ENCODE measurements at regions not wholly inside any gene's neighbourhood (a gene's known extent, or its start where the extent isn't known, plus 50 kb on each side); places are given as distances from the start of the nearest gene placed in this dataset.

GRCh38 chr11:56898856-56899255 is 89.9 kb upstream of the OR5AK2 start:
- TF ChIP-seq REST (IDR thresholded peaks at IDR 0.05; ENCODE audit: unreplicated experiment) (no peak), ZNF331 (CRISPR knock-in tag; IDR thresholded peaks at IDR 0.05; ENCODE audit: low read depth) (no peak), NANOG (IDR thresholded peaks at IDR 0.05; ENCODE audit: borderline replicate concordance) (no peak), POLR2AphosphoS5 (IDR thresholded peaks at IDR 0.05; ENCODE audit: low read depth) (no peak), CREB1 (CRISPR knock-in tag; IDR thresholded peaks at IDR 0.05; ENCODE audit: low read depth) (no peak), EZH2 (IDR thresholded peaks at IDR 0.05; ENCODE audit: low read depth, unreplicated experiment) (no peak), EZH2phosphoT487 (IDR thresholded peaks at IDR 0.05; ENCODE audit: unreplicated experiment) (no peak), JUNB (IDR thresholded peaks at IDR 0.05; ENCODE audit: unreplicated experiment) (no peak), ZNF114 (CRISPR knock-in tag; IDR thresholded peaks at IDR 0.05) (no peak), STAT1 (IDR thresholded peaks at IDR 0.05; ENCODE audit: unreplicated experiment) (no peak)
- TF ChIP-seq, protein P1, sequence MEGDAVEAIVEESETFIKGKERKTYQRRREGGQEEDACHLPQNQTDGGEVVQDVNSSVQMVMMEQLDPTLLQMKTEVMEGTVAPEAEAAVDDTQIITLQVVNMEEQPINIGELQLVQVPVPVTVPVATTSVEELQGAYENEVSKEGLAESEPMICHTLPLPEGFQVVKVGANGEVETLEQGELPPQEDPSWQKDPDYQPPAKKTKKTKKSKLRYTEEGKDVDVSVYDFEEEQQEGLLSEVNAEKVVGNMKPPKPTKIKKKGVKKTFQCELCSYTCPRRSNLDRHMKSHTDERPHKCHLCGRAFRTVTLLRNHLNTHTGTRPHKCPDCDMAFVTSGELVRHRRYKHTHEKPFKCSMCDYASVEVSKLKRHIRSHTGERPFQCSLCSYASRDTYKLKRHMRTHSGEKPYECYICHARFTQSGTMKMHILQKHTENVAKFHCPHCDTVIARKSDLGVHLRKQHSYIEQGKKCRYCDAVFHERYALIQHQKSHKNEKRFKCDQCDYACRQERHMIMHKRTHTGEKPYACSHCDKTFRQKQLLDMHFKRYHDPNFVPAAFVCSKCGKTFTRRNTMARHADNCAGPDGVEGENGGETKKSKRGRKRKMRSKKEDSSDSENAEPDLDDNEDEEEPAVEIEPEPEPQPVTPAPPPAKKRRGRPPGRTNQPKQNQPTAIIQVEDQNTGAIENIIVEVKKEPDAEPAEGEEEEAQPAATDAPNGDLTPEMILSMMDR (conservative IDR thresholded peaks at IDR 0.05; ENCODE audit: low read depth in 2 of 2): no peak
- TF ChIP-seq, protein P2, sequence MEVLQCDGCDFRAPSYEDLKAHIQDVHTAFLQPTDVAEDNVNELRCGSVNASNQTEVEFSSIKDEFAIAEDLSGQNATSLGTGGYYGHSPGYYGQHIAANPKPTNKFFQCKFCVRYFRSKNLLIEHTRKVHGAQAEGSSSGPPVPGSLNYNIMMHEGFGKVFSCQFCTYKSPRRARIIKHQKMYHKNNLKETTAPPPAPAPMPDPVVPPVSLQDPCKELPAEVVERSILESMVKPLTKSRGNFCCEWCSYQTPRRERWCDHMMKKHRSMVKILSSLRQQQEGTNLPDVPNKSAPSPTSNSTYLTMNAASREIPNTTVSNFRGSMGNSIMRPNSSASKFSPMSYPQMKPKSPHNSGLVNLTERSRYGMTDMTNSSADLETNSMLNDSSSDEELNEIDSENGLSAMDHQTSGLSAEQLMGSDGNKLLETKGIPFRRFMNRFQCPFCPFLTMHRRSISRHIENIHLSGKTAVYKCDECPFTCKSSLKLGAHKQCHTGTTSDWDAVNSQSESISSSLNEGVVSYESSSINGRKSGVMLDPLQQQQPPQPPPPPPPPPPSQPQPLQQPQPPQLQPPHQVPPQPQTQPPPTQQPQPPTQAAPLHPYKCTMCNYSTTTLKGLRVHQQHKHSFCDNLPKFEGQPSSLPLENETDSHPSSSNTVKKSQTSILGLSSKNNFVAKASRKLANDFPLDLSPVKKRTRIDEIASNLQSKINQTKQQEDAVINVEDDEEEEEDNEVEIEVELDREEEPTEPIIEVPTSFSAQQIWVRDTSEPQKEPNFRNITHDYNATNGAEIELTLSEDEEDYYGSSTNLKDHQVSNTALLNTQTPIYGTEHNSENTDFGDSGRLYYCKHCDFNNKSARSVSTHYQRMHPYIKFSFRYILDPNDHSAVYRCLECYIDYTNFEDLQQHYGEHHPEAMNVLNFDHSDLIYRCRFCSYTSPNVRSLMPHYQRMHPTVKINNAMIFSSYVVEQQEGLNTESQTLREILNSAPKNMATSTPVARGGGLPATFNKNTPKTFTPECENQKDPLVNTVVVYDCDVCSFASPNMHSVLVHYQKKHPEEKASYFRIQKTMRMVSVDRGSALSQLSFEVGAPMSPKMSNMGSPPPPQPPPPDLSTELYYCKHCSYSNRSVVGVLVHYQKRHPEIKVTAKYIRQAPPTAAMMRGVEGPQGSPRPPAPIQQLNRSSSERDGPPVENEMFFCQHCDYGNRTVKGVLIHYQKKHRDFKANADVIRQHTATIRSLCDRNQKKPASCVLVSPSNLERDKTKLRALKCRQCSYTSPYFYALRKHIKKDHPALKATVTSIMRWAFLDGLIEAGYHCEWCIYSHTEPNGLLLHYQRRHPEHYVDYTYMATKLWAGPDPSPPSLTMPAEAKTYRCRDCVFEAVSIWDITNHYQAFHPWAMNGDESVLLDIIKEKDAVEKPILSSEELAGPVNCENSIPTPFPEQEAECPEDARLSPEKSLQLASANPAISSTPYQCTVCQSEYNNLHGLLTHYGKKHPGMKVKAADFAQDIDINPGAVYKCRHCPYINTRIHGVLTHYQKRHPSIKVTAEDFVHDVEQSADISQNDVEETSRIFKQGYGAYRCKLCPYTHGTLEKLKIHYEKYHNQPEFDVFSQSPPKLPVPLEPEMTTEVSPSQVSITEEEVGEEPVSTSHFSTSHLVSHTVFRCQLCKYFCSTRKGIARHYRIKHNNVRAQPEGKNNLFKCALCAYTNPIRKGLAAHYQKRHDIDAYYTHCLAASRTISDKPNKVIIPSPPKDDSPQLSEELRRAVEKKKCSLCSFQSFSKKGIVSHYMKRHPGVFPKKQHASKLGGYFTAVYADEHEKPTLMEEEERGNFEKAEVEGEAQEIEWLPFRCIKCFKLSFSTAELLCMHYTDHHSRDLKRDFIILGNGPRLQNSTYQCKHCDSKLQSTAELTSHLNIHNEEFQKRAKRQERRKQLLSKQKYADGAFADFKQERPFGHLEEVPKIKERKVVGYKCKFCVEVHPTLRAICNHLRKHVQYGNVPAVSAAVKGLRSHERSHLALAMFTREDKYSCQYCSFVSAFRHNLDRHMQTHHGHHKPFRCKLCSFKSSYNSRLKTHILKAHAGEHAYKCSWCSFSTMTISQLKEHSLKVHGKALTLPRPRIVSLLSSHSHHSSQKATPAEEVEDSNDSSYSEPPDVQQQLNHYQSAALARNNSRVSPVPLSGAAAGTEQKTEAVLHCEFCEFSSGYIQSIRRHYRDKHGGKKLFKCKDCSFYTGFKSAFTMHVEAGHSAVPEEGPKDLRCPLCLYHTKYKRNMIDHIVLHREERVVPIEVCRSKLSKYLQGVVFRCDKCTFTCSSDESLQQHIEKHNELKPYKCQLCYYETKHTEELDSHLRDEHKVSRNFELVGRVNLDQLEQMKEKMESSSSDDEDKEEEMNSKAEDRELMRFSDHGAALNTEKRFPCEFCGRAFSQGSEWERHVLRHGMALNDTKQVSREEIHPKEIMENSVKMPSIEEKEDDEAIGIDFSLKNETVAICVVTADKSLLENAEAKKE (CRISPR knock-in tag; IDR thresholded peaks at IDR 0.05): no peak
- TF ChIP-seq, protein P3, sequence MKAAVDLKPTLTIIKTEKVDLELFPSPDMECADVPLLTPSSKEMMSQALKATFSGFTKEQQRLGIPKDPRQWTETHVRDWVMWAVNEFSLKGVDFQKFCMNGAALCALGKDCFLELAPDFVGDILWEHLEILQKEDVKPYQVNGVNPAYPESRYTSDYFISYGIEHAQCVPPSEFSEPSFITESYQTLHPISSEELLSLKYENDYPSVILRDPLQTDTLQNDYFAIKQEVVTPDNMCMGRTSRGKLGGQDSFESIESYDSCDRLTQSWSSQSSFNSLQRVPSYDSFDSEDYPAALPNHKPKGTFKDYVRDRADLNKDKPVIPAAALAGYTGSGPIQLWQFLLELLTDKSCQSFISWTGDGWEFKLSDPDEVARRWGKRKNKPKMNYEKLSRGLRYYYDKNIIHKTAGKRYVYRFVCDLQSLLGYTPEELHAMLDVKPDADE (IDR thresholded peaks at IDR 0.05): no peak

Data from GM23338 (cell line).